GM21423 (cell line): ENCODE measurements at regions not wholly inside any gene's neighbourhood (a gene's known extent, or its start where the extent isn't known, plus 50 kb on each side); places are given as distances from the start of the nearest gene placed in this dataset.
"Not testable (repeated sequence)": the region's sequence is repeated elsewhere in the genome, so short reads cannot be mapped to it uniquely, and the experiment has no call there.

Source experiments
- ATAC-seq: cut with Tn5 transposase; IDR thresholded peaks from one replicate; pipeline ENCODE4 v1.9.1; 2021; ENCODE audit warnings: mild to moderate bottlenecking, moderate library complexity; ENCODE audit not compliant: unreplicated experiment

- no peak for ATAC-seq
These were observed 151.2 kb downstream of the C12orf75 start for GRCh38 chr12:105481392-105482300.

GRCh38 chr12:105482951-105483350 is 152.5 kb downstream of the C12orf75 start:
- no peak for ATAC-seq

GRCh38 chr12:105483691-105484090 is 153.2 kb downstream of the C12orf75 start:
- no peak for ATAC-seq

GRCh38 chr12:105485321-105485910 is 154.9 kb downstream of the C12orf75 start:
- no peak for ATAC-seq

- ATAC-seq = no peak
These were observed 155.4 kb downstream of the C12orf75 start for GRCh38 chr12:105485921-105486320.

- ATAC-seq = no peak
These were observed 157.5 kb downstream of the C12orf75 start for GRCh38 chr12:105487963-105488362.

GRCh38 chr12:105492591-105493545 is 162.4 kb downstream of the C12orf75 start:
- ATAC-seq = no peak

GRCh38 chr12:105499205-105499604 is 168.7 kb downstream of the C12orf75 start:
- ATAC-seq = no peak

GRCh38 chr12:105500676-105501075 is 170.2 kb downstream of the C12orf75 start:
- not testable (repeated sequence) for ATAC-seq

- ATAC-seq = no peak
These were observed 172.0 kb downstream of the C12orf75 start for GRCh38 chr12:105502426-105502930.

- ATAC-seq = no peak
These were observed 173.1 kb downstream of the C12orf75 start for GRCh38 chr12:105503619-105504018.

GRCh38 chr12:105504286-105504685 is 173.8 kb downstream of the C12orf75 start:
- ATAC-seq = no peak

GRCh38 chr12:105506678-105507310 is 176.3 kb downstream of the C12orf75 start:
- no peak for ATAC-seq

- ATAC-seq = no peak
These were observed 177.0 kb downstream of the C12orf75 start for GRCh38 chr12:105507311-105508038.

GRCh38 chr12:105508096-105508495 is 177.6 kb downstream of the C12orf75 start:
- no peak for ATAC-seq

GRCh38 chr12:105510526-105510925 is 180.0 kb downstream of the C12orf75 start:
- ATAC-seq = no peak

- ATAC-seq = not testable (repeated sequence)
These were observed 182.4 kb downstream of the C12orf75 start for GRCh38 chr12:105512861-105513260.

- no peak for ATAC-seq
These were observed 191.8 kb downstream of the C12orf75 start for GRCh38 chr12:105522166-105522825.
